B cell (primary cell): ENCODE measurements at regions not wholly inside any gene's neighbourhood (a gene's known extent, or its start where the extent isn't known, plus 50 kb on each side); places are given as distances from the start of the nearest gene placed in this dataset.

Source experiments
- ATAC-seq: fragments of 200-7000 bp; cut with Tn5 transposase; one replicate; pipeline ENCODE4 v1.10.0; 2021; ENCODE audit warnings: low read depth, mild to moderate bottlenecking, moderate number of reproducible peaks, moderate library complexity
- CTCF ChIA-PET: fragments of 350-600 bp; sonication (Branson Sonifier 250); formaldehyde crosslinking; loops from one replicate; lab custom pipeline; 2021; ENCODE audit warnings: antibody characterized with exemption, inconsistent platforms; lab: Charles Lee
- POLR2A ChIA-PET: fragments of 350-600 bp; sonication (Branson Sonifier 250); formaldehyde crosslinking; loops from one replicate; lab custom pipeline; 2021; ENCODE audit warnings: antibody characterized with exemption; lab: Charles Lee
- DNase-seq: peaks from one replicate; pipeline ENCODE4 v3.0.0; 2013
- H2AFZ ChIP-seq: 2 replicates; pipeline ENCODE4 v1.6.1; 2012; ENCODE audit warnings: mild to moderate bottlenecking, low read depth, low read length; ENCODE audit not compliant: insufficient read depth, poor library complexity, severe bottlenecking
- H3K27ac ChIP-seq, 2 donors: 1 replicate in 1 of 2; 2 replicates in 1 of 2; pipeline ENCODE4 v1.5.1; 2012 to 2013; ENCODE audit warnings: low read length in 2 of 2, mild to moderate bottlenecking in 2 of 2, moderate library complexity in 1 of 2
- H3K27me3 ChIP-seq, 4 experiments: fragments of 200-600 bp in 1 of 4; sonication (generic) in 1 of 4; replicated peaks in 1 of 4; 1 replicate in 2 of 4; 2 replicates in 2 of 4; pipeline versions ENCODE4 v1.6.1 to v1.7.0; 2013 to 2016; ENCODE audit warnings: low read length in 3 of 4, mild to moderate bottlenecking in 2 of 4, mixed read lengths in 1 of 4, moderate library complexity in 1 of 4; ENCODE audit not compliant: insufficient read depth in 4 of 4, control insufficient read depth in 3 of 4; ENCODE audit errors: control extremely low read depth in 1 of 4
- H3K36me3 ChIP-seq, 2 experiments: replicated peaks in 1 of 2; 1 replicate in 1 of 2; 2 replicates in 1 of 2; pipeline versions ENCODE4 v1.6.1 to v1.7.1; 2013; ENCODE audit warnings: low read length in 1 of 2; ENCODE audit not compliant: insufficient read depth in 2 of 2, control insufficient read depth in 1 of 2; ENCODE audit errors: control extremely low read depth in 1 of 2, extremely low read depth in 1 of 2
- H3K4me1 ChIP-seq, 2 donors: fragments of 200-600 bp in 1 of 2; sonication (generic) in 1 of 2; 1 replicate in 1 of 2; 2 replicates in 1 of 2; pipeline versions ENCODE4 v1.5.1 to v1.6.1; 2013 to 2017; ENCODE audit warnings: low read length in 2 of 2; ENCODE audit not compliant: control insufficient read depth in 2 of 2, insufficient read depth in 2 of 2
- H3K4me2 ChIP-seq: replicated peaks from 2 replicates; pipeline ENCODE3; 2012; ENCODE audit warnings: mild to moderate bottlenecking, low read depth, low read length; ENCODE audit not compliant: poor library complexity, severe bottlenecking
- H3K4me3 ChIP-seq, 5 experiments: fragments of 200-600 bp in 1 of 5; sonication (generic) in 1 of 5; 1 replicate in 3 of 5; 2 replicates in 2 of 5; pipeline versions ENCODE4 v1.5.1 to v1.7.0; 2011 to 2016; ENCODE audit warnings: low read length in 4 of 5, mild to moderate bottlenecking in 4 of 5, low read depth in 2 of 5, control low read depth in 1 of 5, moderate library complexity in 1 of 5; ENCODE audit not compliant: insufficient read depth in 1 of 5; ENCODE audit errors: control extremely low read depth in 1 of 5, extremely low read depth in 1 of 5
- H3K79me2 ChIP-seq: fragments of 200-600 bp; sonication (generic); one replicate; pipeline ENCODE4 v1.6.0; 2016; ENCODE audit warnings: low read length; ENCODE audit not compliant: control insufficient read depth, insufficient read depth
- H3K9ac ChIP-seq: fragments of 200-600 bp; sonication (generic); 2 replicates; pipeline ENCODE4 v1.6.1; 2017; ENCODE audit warnings: mild to moderate bottlenecking, low read length, moderate library complexity
- H3K9me3 ChIP-seq, 3 donors: one replicate each; pipeline versions ENCODE4 v1.6.1 to v1.7.1; 2013; ENCODE audit warnings: low read length in 2 of 3; ENCODE audit not compliant: control insufficient read depth in 2 of 3, insufficient read depth in 1 of 3; ENCODE audit errors: control extremely low read depth in 1 of 3
- H4K20me1 ChIP-seq: 2 replicates; pipeline ENCODE4 v1.6.0; 2012; ENCODE audit warnings: mild to moderate bottlenecking, low read length; ENCODE audit not compliant: insufficient read depth, control insufficient read depth, poor library complexity, severe bottlenecking
- H3K27ac Mint-ChIP-seq: one replicate; pipeline ENCODE4 v1.8.0; 2021; ENCODE audit warnings: mixed read lengths
- H3K27me3 Mint-ChIP-seq: one replicate; pipeline ENCODE4 v1.8.0; 2021; ENCODE audit warnings: mixed read lengths
- H3K4me1 Mint-ChIP-seq: one replicate; pipeline ENCODE4 v1.8.0; 2021; ENCODE audit warnings: mixed read lengths
- H3K4me3 Mint-ChIP-seq: one replicate; pipeline ENCODE4 v1.8.0; 2021; ENCODE audit warnings: mixed read lengths
- H3K9me3 Mint-ChIP-seq: one replicate; pipeline ENCODE4 v1.8.0; 2022; ENCODE audit warnings: mixed read lengths; ENCODE audit not compliant: insufficient read depth
- CTCF ChIP-seq: fragments of 200-600 bp; IDR thresholded peaks from one replicate; pipeline ENCODE4 v1.8.0; 2022; ENCODE audit warnings: antibody characterized with exemption, mild to moderate bottlenecking
- EZH2 ChIP-seq: IDR thresholded peaks from 2 replicates; pipeline ENCODE4 v1.6.1; 2012; ENCODE audit warnings: borderline replicate concordance, low read depth, mild to moderate bottlenecking, moderate library complexity, low read length; ENCODE audit not compliant: insufficient read depth, poor library complexity, severe bottlenecking
- WGBS: methylation state at CpG from one replicate; pipeline ENCODE4 v1.1.5; 2013; ENCODE audit warnings: missing lambda C conversion rate; ENCODE audit not compliant: insufficient coverage; 5-methylcytosine and 5-hydroxymethylcytosine counted together
- intact Hi-C: fragments of 100-400 bp; cut with micrococcal nuclease; formaldehyde crosslinking; loops from one replicate; pipeline ENCODE4 v1.10.0; 2022

- no peaks in the 10 kb centered on the region for H3K9me3 Mint-ChIP-seq
- H3K4me3 Mint-ChIP-seq: no peak overlapping the region
- POLR2A ChIA-PET: no interaction called here
- no peaks in the 10 kb centered on the region for H3K27me3 ChIP-seq
- TF ChIP-seq CTCF (no peak), EZH2 (no peak)
- 40% methylated on average over 1 of the region's 3 CpGs for WGBS
- H3K9me3 ChIP-seq: no peaks in the 10 kb centered on the region
- DNase-seq (no peak), ATAC-seq (no peak)
- no peak overlapping the region for H3K27ac ChIP-seq
- no peaks in the 10 kb centered on the region for H3K4me1 Mint-ChIP-seq
- H4K20me1 ChIP-seq: no peaks in the 10 kb centered on the region
- no peaks in the 10 kb centered on the region for H3K79me2 ChIP-seq
- CTCF ChIA-PET: no interaction called here
- no peak overlapping the region for H3K4me2 ChIP-seq
- no peak overlapping the region for H2AFZ ChIP-seq
- H3K4me3 ChIP-seq: no peak overlapping the region
- no peak overlapping the region for H3K27ac Mint-ChIP-seq
- H3K4me1 ChIP-seq: no peaks in the 10 kb centered on the region
- H3K27me3 Mint-ChIP-seq: no peaks in the 10 kb centered on the region
- H3K36me3 ChIP-seq: no peaks in the 10 kb centered on the region
- intact Hi-C loops: no loop called here
- no peak overlapping the region for H3K9ac ChIP-seq
These were observed 694.5 kb downstream of the ADCYAP1 start for GRCh38 chr18:1599196-1599595.

- Histone ChIP-seq H3K36me3 (no peaks in the 10 kb centered on the region), H3K79me2 (no peaks in the 10 kb centered on the region), H2AFZ (no peak overlapping the region), H3K4me2 (no peak overlapping the region), H3K9me3 (no peaks in the 10 kb centered on the region), H3K27ac (no peak overlapping the region), H3K9ac (no peak overlapping the region), H3K27me3 (no peaks in the 10 kb centered on the region), H3K4me1 (no peaks in the 10 kb centered on the region), H3K4me3 (no peak overlapping the region), H4K20me1 (no peaks in the 10 kb centered on the region)
- Mint-ChIP-seq H3K4me3 (no peak overlapping the region), H3K27ac (no peak overlapping the region), H3K27me3 (no peaks in the 10 kb centered on the region), H3K9me3 (no peaks in the 10 kb centered on the region), H3K4me1 (no peaks in the 10 kb centered on the region)
- ChIA-PET CTCF (no interaction called here), POLR2A (no interaction called here)
- no peak for ATAC-seq
- DNase-seq: no peak
- TF ChIP-seq EZH2 (no peak), CTCF (no peak)
- intact Hi-C loops: no loop called here
- 100% methylated on average over 2 of the region's 5 CpGs for WGBS
These were observed 700.1 kb downstream of the ADCYAP1 start for GRCh38 chr18:1604751-1605150.
